HL-60 (cell line): ENCODE measurements at regions not wholly inside any gene's neighbourhood (a gene's known extent, or its start where the extent isn't known, plus 50 kb on each side); places are given as distances from the start of the nearest gene placed in this dataset.

Experiments used
- GABPA ChIP-seq: IDR thresholded peaks from 2 replicates; pipeline ENCODE4 v1.6.1; 2012; ENCODE audit warnings: low read depth
- POLR2AphosphoS5 ChIP-seq: IDR thresholded peaks from 2 replicates; pipeline ENCODE4 v1.6.1; 2012; ENCODE audit warnings: low read depth
- TF ChIP-seq, protein P1 (sequence below): IDR thresholded peaks from one replicate; pipeline ENCODE4 v1.5.1; 2011; ENCODE audit warnings: low read length, control low read depth, inconsistent platforms; ENCODE audit not compliant: insufficient read depth
- TF ChIP-seq, protein P2 (sequence below): IDR thresholded peaks from 2 replicates; pipeline ENCODE4 v1.6.1; 2012; ENCODE audit warnings: low read depth; ENCODE audit not compliant: insufficient replicate concordance

DNA sequence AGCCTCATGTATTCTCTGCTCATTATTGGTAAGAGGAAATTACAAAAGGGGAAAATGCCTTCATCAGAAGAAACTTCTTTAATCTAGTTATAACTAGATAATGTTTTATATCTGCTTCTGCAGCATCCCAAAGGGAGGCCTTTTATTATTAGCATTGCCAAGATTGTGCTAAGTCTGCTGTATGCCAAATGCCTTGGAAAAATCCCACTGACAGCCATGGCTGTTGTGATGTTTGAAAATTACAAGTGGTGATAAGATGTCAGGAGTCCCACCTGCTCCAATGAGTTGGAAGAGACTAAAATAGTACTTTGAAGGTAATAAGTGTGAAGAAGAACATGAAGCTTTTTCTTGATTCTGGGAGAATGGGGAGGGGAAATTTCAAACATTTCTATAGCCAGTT, 345.0 kb downstream of the GABRB2 start:
- TF ChIP-seq, protein P1, sequence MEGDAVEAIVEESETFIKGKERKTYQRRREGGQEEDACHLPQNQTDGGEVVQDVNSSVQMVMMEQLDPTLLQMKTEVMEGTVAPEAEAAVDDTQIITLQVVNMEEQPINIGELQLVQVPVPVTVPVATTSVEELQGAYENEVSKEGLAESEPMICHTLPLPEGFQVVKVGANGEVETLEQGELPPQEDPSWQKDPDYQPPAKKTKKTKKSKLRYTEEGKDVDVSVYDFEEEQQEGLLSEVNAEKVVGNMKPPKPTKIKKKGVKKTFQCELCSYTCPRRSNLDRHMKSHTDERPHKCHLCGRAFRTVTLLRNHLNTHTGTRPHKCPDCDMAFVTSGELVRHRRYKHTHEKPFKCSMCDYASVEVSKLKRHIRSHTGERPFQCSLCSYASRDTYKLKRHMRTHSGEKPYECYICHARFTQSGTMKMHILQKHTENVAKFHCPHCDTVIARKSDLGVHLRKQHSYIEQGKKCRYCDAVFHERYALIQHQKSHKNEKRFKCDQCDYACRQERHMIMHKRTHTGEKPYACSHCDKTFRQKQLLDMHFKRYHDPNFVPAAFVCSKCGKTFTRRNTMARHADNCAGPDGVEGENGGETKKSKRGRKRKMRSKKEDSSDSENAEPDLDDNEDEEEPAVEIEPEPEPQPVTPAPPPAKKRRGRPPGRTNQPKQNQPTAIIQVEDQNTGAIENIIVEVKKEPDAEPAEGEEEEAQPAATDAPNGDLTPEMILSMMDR: no peak
- TF ChIP-seq GABPA: no peak
- TF ChIP-seq POLR2AphosphoS5: no peak
- TF ChIP-seq, protein P2, sequence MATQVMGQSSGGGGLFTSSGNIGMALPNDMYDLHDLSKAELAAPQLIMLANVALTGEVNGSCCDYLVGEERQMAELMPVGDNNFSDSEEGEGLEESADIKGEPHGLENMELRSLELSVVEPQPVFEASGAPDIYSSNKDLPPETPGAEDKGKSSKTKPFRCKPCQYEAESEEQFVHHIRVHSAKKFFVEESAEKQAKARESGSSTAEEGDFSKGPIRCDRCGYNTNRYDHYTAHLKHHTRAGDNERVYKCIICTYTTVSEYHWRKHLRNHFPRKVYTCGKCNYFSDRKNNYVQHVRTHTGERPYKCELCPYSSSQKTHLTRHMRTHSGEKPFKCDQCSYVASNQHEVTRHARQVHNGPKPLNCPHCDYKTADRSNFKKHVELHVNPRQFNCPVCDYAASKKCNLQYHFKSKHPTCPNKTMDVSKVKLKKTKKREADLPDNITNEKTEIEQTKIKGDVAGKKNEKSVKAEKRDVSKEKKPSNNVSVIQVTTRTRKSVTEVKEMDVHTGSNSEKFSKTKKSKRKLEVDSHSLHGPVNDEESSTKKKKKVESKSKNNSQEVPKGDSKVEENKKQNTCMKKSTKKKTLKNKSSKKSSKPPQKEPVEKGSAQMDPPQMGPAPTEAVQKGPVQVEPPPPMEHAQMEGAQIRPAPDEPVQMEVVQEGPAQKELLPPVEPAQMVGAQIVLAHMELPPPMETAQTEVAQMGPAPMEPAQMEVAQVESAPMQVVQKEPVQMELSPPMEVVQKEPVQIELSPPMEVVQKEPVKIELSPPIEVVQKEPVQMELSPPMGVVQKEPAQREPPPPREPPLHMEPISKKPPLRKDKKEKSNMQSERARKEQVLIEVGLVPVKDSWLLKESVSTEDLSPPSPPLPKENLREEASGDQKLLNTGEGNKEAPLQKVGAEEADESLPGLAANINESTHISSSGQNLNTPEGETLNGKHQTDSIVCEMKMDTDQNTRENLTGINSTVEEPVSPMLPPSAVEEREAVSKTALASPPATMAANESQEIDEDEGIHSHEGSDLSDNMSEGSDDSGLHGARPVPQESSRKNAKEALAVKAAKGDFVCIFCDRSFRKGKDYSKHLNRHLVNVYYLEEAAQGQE: no peak
